Caco-2 (cell line): ENCODE measurements at regions not wholly inside any gene's neighbourhood (a gene's known extent, or its start where the extent isn't known, plus 50 kb on each side); places are given as distances from the start of the nearest gene placed in this dataset.

Experiments
- BruUV-seq: library from RNA; stranded (reverse); fragments of 400-500 nt; replicated peaks from 2 replicates; lab custom pipeline; 2021; lab: Mats Ljungman, UMichigan
- CTCF ChIA-PET: fragments of 300-600 bp; sonication (Branson Sonifier 250); formaldehyde crosslinking; loops from one replicate; lab custom pipeline; 2022; ENCODE audit warnings: antibody characterized with exemption; lab: Charles Lee
- POLR2A ChIA-PET: fragments of 300-600 bp; sonication (Branson Sonifier 250); formaldehyde crosslinking; loops from one replicate; lab custom pipeline; 2022; ENCODE audit warnings: antibody characterized with exemption; lab: Charles Lee
- DNase-seq, 2 experiments: peaks; one replicate each; pipeline versions ENCODE4 v3.0.0 to v3.0.0-alpha.2; 2020 to 2022
- H3K27me3 ChIP-seq: replicated peaks from 2 replicates; pipeline ENCODE4 v1.6.0; 2011; ENCODE audit warnings: low read length; ENCODE audit not compliant: control insufficient read depth, insufficient read depth
- H3K36me3 ChIP-seq: 2 replicates; pipeline ENCODE4 v1.5.1; 2011; ENCODE audit warnings: low read length; ENCODE audit not compliant: control insufficient read depth, insufficient read depth
- H3K4me1 ChIP-seq: fragments of 250-450 bp; sonication (Bioruptor Pico); 2 replicates; pipeline ENCODE4 v1.5.1; 2020; ENCODE audit warnings: mild to moderate bottlenecking
- H3K4me3 ChIP-seq: 2 replicates; pipeline ENCODE4 v1.5.1; 2011; ENCODE audit warnings: low read depth, mild to moderate bottlenecking, control low read depth, low read length
- H3K9me3 ChIP-seq: fragments of 250-450 bp; sonication (Bioruptor Pico); 2 replicates; pipeline ENCODE4 v1.5.1; 2020; ENCODE audit warnings: mild to moderate bottlenecking, moderate library complexity
- H3K27ac Mint-ChIP-seq: one replicate; pipeline ENCODE4 v1.8.0; 2022; ENCODE audit warnings: mixed read lengths; ENCODE audit not compliant: unreplicated experiment
- H3K27me3 Mint-ChIP-seq: one replicate; pipeline ENCODE4 v1.8.0; 2022; ENCODE audit warnings: mixed read lengths; ENCODE audit not compliant: insufficient read depth, unreplicated experiment
- H3K36me3 Mint-ChIP-seq: one replicate; pipeline ENCODE4 v1.8.0; 2022; ENCODE audit warnings: mild to moderate bottlenecking, mixed read lengths; ENCODE audit not compliant: insufficient read depth, unreplicated experiment
- H3K4me1 Mint-ChIP-seq: one replicate; pipeline ENCODE4 v1.8.0; 2022; ENCODE audit warnings: low read depth, mixed read lengths; ENCODE audit not compliant: unreplicated experiment
- H3K4me3 Mint-ChIP-seq: one replicate; pipeline ENCODE4 v1.8.0; 2022; ENCODE audit warnings: mild to moderate bottlenecking, moderate library complexity, mixed read lengths; ENCODE audit not compliant: unreplicated experiment
- H3K9me3 Mint-ChIP-seq: one replicate; pipeline ENCODE4 v1.8.0; 2022; ENCODE audit warnings: mixed read lengths; ENCODE audit not compliant: unreplicated experiment
- CTCF ChIP-seq, 2 experiments: fragments of 200-600 bp in 1 of 2; IDR thresholded peaks; 1 replicate in 1 of 2; 2 replicates in 1 of 2; pipeline versions ENCODE4 v1.5.1 to v1.8.0; 2011 to 2022; ENCODE audit warnings: antibody characterized with exemption in 1 of 2, control low read depth in 1 of 2, inconsistent platforms in 1 of 2, low read depth in 1 of 2, low read length in 1 of 2, mild to moderate bottlenecking in 1 of 2, moderate library complexity in 1 of 2; ENCODE audit not compliant: insufficient read depth in 1 of 2, severe bottlenecking in 1 of 2, unreplicated experiment in 1 of 2
- intact Hi-C: fragments of 100-400 bp; cut with micrococcal nuclease; formaldehyde crosslinking; loops from one replicate; pipeline ENCODE4 v1.10.0; 2022; ENCODE audit not compliant: unreplicated experiment

DNA sequence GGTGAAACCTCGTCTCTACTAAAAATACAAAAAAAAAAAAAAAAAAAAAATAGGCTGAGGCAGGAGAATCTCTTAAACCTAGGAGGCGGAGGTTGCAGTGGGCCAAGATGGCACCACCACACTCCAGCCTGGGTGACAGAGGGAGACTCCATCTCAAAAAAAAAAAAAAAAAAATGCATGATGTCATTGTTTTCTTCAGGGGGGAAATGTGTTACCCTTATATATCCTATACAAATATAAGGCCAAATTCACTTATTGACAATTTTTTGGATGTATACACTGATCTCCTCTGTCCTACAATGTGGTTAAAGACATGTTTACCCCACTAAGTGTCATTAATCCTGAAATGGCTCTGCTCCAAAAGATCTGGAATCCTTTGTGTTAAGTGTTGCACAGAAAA is 73.1 kb downstream of the TPBG start:
- intact Hi-C loops = no loop called here
- H3K4me1 ChIP-seq = no peaks in the 10 kb centered on the region
- H3K9me3 ChIP-seq = no peaks in the 10 kb centered on the region
- TF ChIP-seq CTCF (IDR thresholded peaks at IDR 0.05; ENCODE audit: insufficient read depth in 1 of 2, low read depth in 1 of 2, low read length in 1 of 2, severe bottlenecking in 1 of 2, unreplicated experiment in 1 of 2) = no peak
- DNase-seq = no peak
- H3K27ac Mint-ChIP-seq = no peak overlapping the region
- no peaks in the 10 kb centered on the region for H3K36me3 ChIP-seq
- H3K4me3 ChIP-seq = no peak overlapping the region
- no peak overlapping the region for H3K4me3 Mint-ChIP-seq
- no peaks in the 10 kb centered on the region for H3K9me3 Mint-ChIP-seq
- POLR2A ChIA-PET = no interaction called here
- CTCF ChIA-PET = no interaction called here
- BruUV-seq = no TSS peak
- peaks cover 7% of the 10 kb centered on the region for H3K27me3 Mint-ChIP-seq
- no peaks in the 10 kb centered on the region for H3K36me3 Mint-ChIP-seq
- no peaks in the 10 kb centered on the region for H3K27me3 ChIP-seq
- H3K4me1 Mint-ChIP-seq = no peaks in the 10 kb centered on the region

DNA sequence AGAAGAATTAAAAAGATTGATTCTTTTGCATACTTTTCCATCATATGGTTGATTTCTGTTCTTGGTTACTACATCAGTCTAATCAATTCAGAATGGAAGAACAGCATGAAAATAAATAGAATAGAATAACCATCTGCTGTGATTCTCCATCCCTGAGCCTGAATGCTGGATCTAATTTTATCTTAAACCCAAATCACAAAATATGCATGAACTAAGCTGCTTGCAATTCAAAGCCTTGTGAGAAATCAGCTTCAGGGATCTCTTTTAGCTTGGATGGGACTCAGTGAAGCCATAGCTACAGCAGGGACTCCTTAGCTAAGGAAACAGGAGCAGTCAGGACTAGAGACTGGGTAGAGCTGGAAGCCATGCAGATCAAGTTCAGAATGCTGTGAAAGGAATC is 74.1 kb downstream of the TPBG start:
- no peaks in the 10 kb centered on the region for H3K4me1 Mint-ChIP-seq
- Histone ChIP-seq H3K4me1 (no peaks in the 10 kb centered on the region), H3K9me3 (no peaks in the 10 kb centered on the region), H3K27me3 (no peaks in the 10 kb centered on the region), H3K36me3 (no peaks in the 10 kb centered on the region), H3K4me3 (no peak overlapping the region)
- BruUV-seq = no TSS peak
- no peak for DNase-seq
- TF ChIP-seq CTCF (IDR thresholded peaks at IDR 0.05; ENCODE audit: insufficient read depth in 1 of 2, low read depth in 1 of 2, low read length in 1 of 2, severe bottlenecking in 1 of 2, unreplicated experiment in 1 of 2) = no peak
- intact Hi-C loops = no loop called here
- H3K27me3 Mint-ChIP-seq = peaks cover 7% of the 10 kb centered on the region
- H3K9me3 Mint-ChIP-seq = no peaks in the 10 kb centered on the region
- ChIA-PET POLR2A (no interaction called here), CTCF (no interaction called here)
- no peak overlapping the region for H3K27ac Mint-ChIP-seq
- H3K4me3 Mint-ChIP-seq = no peak overlapping the region
- no peaks in the 10 kb centered on the region for H3K36me3 Mint-ChIP-seq

DNA sequence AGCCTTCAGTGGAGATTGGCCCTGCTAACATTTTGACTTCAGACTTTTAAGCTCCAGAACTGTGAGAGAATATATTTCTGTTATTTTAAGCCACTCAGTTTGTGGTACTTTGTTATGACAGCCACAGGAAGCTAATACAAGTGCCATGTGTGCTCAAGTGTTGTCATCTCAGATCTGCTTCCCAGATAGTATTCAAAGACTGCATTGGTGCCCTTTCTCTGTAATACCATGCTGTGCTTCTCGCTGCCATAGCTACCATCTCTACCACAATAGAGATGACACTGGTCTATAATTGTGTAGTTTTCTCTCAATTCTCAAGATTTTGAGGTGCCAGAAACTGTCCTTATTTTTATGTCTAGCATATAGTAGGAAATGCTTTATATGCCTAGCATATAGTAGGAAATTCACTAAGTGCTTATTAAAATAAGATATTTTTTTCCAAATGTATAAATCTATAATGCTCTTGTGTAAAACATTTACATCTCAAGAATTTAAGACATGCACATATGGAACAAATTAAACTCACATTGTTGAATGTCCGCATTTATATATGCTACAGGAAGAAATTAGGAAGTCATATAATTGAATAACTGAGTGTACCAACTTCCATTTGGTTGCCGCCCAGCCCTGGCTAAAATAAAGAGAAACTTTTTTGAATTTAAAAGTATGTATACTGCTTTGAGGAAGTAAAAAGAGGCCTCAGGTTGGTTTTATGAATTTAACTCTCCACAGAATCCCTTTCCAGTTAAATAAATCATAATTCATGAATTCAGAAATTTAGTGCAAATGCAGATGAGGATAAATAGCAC is 77.6 kb downstream of the TPBG start:
- TF ChIP-seq CTCF (IDR thresholded peaks at IDR 0.05; ENCODE audit: insufficient read depth in 1 of 2, low read depth in 1 of 2, low read length in 1 of 2, severe bottlenecking in 1 of 2, unreplicated experiment in 1 of 2) = no peak
- Histone ChIP-seq H3K36me3 (no peaks in the 10 kb centered on the region), H3K9me3 (no peaks in the 10 kb centered on the region), H3K4me3 (no peak overlapping the region), H3K4me1 (no peaks in the 10 kb centered on the region), H3K27me3 (no peaks in the 10 kb centered on the region)
- no peak for DNase-seq
- CTCF ChIA-PET = no interaction called here
- POLR2A ChIA-PET = no interaction called here
- intact Hi-C loops = no loop called here
- H3K27me3 Mint-ChIP-seq = peaks cover 12% of the 10 kb centered on the region
- BruUV-seq = no TSS peak
- no peak overlapping the region for H3K4me3 Mint-ChIP-seq
- no peaks in the 10 kb centered on the region for H3K4me1 Mint-ChIP-seq
- no peaks in the 10 kb centered on the region for H3K36me3 Mint-ChIP-seq
- H3K27ac Mint-ChIP-seq = no peak overlapping the region
- H3K9me3 Mint-ChIP-seq = no peaks in the 10 kb centered on the region
